Loucy (cell line): ENCODE measurements at regions not wholly inside any gene's neighbourhood (a gene's known extent, or its start where the extent isn't known, plus 50 kb on each side); places are given as distances from the start of the nearest gene placed in this dataset.

Experiments
- CTCF ChIP-seq: fragments of 200-600 bp; sonication (generic); conservative IDR thresholded peaks from 2 replicates; pipeline ENCODE4 v1.5.1; 2014; ENCODE audit warnings: mild to moderate bottlenecking, antibody characterized with exemption, low read length
- EZH2phosphoT487 ChIP-seq: fragments of 200-600 bp; IDR thresholded peaks from 2 replicates; pipeline ENCODE4 v1.6.1; 2018; ENCODE audit warnings: antibody characterized with exemption, mild to moderate bottlenecking, moderate library complexity, borderline replicate concordance

- no peak for TF ChIP-seq CTCF
- no peak for TF ChIP-seq EZH2phosphoT487
Measured at GRCh38 chr3:163919154-163919553, 1159.1 kb downstream of the SI start.
